NOMO-1 treated with dmso at 0.1 percent for 144 hours (cell line): ENCODE measurements at regions not wholly inside any gene's neighbourhood (a gene's known extent, or its start where the extent isn't known, plus 50 kb on each side); places are given as distances from the start of the nearest gene placed in this dataset.
A peak's percentile ranks its signal among the peaks of the same experiment; 100 is the strongest.

Experiments
- DNase-seq: peaks from one replicate; lab custom pipeline; 2025; ENCODE audit not compliant: unreplicated experiment; lab: John Stamatoyannopoulos, UW

DNA sequence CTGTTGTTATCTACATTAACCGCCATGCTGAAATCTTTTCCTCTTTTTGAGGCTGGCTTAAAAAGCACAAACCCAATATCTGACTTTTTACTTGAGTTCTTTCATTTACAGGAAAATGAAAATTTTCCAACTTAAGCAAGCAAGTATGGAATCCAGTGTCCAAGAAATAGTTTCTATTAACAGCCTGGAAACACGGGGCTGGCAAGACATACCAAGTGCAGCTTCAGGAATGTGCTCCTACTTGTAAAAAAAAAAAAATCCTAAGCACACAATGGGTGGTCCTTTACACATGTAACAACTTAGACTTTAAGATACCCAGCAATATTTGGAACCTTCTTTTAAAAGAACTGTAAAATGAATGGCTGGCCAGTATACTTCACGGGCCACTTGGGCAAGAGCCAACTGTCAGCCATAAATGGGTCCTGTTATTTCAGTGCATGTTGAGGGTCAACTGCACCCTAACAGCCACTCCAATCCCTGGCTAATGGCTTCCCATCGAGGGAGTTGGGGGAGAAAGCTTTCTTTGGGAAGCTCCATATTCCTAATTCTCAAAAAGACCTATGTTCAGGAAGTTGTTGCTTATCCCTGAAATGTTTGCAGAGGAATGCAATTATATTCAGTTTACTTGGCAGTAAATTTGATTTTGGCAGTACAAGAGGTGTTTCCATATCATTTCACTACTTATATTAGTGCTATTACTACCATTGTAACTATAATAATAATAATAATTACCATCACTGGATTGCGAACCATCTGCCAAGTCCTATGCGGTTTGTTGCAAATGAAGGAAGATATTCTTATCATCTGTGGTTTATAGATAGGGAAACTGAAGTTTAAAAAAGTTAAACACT is 236.4 kb upstream of the TMEM72 start:
- DNase-seq = no peak

DNA sequence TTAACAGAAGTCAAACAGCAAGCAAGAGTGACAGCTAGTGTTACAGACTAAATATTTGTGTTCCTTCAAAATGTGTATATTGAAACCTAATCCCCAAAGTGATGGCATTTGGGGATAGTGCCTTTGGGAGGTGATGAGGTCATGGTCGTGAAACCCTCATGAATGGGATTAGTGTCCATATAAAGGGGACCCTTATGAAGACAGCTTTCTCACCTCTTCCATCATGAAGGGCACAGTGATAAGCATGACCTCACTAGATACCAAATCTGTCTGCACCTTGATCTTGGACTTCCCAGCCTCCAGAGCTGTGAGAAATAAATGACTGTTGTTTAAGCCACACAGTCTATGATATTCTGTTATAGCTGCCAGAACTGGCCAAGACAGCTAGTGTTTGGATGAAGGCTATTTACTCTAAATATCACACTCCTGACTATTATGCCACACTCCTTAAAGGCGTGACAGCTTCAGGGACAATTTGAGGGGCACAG is 235.7 kb upstream of the TMEM72 start:
- DNase-seq = no peak

DNA sequence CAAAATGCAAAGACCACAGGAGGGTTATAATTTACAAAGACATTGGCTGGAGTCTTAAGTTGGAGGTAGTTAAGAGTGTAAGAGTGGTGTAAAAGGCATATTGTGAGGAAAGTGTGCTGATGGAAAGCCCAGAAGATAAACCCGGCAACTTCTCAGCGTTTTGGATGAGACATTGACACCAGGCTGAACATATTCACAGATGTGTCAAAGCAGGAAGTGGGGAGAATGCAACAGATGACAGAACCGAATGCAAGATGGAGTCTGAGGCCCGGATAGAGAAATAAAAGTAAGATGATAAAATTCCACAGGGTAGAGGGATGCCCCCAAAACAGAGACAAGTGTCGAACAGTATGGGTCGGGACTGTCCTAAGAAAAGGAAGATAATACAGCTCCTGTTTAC is 230.4 kb upstream of the TMEM72 start:
- no peak for DNase-seq

DNA sequence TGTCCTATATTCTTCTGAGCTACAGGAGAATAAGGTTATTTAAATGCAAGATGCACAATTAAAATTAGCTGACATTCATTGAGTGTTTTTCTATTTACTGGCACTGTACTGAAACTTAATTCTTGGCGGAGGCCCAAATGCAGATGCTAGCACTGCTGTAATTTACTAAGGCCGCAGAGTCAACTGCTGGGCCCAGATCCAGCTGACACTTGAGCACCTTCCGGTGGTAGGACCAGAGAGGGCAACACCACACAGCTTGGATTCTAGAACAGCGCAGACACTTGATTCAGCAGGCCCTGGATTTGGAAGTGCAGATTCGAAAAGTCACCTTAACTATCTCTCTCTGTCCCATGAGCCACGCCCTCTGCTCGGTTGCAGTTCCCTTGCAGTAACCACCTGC is 228.6 kb upstream of the TMEM72 start:
- DNase-seq = no peak

DNA sequence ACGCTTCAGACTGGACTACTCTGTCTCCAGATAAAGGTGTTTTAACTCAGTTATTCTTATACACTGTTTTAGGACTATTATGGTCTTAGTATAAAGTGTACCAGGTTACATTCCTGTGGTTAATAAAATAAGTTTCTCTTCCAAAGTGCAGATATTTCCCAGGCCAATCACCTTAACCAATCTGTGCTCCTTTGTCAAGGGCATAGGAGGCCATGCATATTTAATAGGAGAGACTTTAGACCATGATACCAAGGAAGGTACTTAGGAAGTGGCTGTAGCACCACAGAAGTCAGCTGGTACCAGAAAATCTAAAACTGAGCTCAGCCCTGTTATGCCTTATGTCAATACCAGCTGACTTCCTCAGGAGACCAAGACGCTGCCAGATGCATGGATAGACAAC is 226.5 kb upstream of the TMEM72 start:
- no peak for DNase-seq

DNA sequence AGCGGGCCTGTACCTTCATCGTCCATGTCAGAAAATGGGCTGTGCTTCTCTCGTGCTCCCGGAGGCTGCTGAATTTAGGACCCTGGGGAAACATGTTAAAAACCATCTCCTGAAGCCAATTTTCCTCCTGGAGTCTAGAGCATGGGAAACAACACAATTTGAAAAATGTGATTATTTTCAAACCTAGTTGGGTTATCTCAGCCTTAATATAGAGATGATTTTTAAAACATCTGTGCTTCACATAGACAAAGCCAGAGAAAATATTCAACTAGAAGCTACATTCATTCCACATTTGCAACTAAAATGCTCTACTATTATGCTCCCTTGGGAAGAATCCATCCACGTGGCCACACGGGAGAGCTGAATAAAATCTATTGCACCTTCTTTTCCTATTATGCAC is 225.9 kb upstream of the TMEM72 start:
- DNase-seq = no peak

DNA sequence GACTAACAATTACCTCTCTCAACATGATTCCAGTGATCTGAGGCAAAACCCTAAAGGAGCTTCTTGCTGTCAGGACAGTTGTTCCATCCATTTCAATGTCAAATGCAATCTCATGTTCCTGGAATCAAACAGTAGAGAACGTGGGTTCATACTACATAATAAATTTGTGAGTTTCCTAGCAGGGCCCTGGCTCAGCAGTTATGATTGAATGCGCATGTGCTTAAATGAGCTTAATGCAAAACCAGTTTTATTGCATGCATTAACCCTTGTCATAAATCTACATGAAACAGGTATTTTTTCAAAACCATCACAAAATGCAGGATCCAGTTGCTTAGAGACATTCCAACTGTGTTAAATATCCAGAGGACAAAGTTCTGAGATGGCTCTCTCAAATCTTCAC is 225.4 kb upstream of the TMEM72 start:
- no peak for DNase-seq

DNA sequence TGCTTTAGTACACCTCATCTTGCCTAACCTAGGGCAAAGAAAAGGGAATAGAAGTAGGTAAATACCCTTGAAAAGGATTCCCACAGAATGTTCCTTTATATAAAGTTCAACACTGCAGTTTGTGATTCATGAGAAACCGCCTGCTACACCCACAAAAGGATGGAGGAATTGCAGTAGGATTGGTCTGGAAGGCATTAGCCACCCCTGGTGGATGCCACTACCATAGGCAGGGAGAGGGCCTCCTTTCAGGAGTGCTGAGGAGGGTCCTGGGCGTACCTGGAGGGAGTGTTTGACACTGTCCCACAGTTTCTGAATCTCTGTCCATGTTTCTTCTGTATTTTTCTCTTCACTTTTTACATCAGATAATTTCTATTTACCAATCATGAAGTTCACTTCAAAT is 221.8 kb upstream of the TMEM72 start:
- DNase-seq = no peak

DNA sequence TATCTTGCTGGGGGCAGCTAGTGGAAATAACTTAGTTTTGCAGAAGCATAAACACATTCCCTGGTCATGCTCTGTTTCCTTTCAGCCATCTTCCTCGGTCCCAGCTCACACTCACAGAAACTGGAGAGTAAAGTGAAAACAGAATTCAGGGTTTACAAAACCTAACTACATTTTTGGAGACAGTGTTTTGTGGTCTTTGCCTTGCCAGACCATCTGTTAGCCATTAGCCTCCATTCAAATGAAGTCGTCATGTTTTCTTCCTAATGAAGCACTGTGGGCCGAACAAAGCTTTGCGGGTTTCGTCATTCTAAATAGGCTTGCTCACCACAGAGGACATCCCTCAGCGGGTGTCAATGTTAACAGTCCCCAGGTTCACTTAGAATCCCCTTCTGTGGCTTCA is 214.6 kb upstream of the TMEM72 start:
- no peak for DNase-seq

DNA sequence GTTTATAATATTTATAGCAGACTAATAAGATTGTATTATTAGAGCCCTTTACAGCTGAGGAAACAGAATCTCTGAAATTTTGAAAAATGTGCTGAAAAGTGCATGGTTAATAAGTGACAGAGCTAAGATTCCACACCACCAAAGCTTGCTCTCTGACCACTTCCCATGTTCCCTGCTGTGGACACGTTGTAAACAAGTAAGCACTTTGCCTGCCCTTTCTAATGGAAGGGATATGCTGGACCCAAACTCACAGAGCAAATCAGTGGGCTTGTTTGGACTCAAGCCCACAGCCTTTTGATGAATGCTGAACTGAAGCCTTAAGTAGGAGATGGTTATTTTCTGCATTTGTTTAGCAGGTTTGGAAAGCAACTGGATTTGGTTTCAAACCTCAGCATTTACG is 214.0 kb upstream of the TMEM72 start:
- no peak for DNase-seq

DNA sequence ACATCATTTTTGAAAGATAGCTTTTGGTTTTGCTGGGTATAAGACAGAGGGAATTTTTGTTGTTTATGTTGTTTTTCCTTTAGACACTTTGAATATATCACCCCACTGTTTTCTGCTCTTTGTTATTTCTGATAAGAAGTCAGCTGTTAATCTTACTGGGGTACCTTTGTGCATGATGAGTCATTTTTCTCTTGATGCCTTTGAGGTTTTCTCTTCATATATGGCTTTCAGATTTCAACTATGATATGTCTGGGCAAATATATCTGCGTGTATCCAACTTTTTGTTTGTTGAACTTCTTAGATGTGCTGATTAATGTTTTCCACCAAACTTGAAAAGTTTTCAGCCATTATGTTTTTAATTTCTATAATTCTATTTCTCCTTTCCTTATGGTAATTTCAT is 208.6 kb upstream of the TMEM72 start:
- DNase-seq = no peak

DNA sequence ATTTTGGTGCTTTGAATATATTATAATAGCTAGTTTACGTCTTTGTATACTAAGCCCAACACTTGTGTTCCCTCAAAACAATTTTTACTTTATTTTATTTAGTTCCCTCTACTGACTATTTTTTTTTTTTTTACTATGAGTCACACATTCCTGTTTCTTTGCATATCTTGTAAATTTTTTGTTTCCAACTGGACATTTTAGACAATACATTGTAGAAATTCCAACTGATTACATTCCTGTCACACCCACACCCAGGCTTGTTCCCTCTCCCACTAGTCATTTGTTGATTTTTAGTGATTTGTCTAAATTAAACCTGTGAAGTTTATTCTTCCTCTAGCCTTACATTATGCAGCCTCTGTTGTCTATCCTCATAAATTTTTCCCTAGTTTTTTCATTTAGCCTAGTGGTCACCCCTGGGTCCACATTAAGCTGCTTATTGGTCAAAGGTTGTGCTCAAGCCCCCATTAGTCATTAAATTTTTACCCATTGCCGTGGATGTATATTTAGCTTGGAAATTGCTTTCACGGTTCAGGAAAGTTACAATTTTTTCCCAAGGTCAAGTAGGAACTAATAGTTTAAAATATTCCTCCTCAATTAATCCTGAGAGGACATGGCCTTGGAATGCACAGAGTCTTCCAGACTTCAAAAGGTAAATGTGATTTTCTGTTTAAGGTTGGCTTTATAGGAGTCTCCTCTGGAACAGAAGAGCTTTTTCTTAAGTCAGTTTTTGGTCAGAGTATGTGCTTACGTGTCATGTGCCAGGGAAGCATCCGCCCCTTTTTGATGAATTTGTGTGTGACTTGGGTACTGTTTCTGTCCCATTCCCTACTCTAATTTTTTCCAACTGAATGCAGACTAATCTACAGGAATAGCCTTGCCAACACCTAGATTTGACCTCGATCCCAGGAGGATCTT is 207.6 kb upstream of the TMEM72 start:
- DNase-seq = no peak

DNA sequence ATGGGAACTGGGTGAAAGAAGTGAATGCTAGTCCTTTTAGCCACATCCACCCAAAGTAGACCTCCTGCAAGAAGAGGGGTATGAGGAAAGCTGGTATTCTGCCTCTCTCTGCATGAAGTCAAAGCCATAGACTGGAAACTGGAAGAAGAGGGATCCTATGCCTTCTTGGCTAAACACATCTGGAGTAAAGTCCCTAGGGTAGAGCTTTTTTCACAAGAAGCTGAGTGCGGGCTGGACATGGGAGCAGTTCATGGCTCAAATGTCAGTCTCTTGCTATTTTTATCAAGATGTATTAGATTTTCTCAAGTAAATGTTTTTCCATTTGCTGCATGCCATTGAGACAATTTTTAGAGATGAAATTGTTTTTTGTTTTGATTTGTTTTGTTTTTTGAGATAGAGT is 206.5 kb upstream of the TMEM72 start:
- DNase-seq = no peak

DNA sequence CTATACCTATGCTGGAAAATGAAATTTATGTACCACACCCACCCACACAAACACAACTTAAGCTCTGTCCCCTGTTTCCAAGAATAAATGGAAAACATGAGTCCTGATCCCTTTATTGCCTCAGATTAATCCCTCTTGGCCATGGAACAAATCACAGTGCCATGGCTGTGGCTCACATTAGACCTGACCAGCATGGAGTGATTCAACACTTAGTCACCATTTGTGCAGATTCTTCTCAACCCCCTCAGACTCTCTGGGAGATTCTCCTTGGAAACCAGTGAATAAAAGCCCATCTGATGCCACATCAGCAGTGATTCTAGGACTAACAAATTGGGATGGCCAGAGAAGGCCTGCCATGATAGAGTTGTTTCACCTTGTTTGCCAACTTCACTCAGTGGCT is 204.4 kb upstream of the TMEM72 start:
- DNase-seq = no peak

DNA sequence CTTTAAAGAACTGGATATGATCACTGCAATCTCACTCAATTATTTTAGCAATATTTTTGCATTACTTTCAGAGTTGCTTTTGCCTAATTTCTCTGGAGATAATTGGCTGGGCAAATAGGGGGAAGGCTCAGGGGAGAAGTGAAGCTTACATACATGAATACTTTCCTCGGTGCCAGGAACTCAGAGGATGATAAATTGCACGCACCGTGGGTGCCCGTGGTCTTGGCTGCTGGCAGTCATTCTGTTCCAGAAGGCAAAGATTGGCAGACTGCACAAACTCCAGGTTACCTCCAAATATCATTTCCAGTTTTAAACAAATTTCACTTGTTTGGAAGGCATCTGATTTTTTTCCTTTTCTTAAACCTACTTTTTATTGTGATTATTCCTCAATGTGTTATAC is 197.8 kb upstream of the TMEM72 start:
- no peak for DNase-seq

DNA sequence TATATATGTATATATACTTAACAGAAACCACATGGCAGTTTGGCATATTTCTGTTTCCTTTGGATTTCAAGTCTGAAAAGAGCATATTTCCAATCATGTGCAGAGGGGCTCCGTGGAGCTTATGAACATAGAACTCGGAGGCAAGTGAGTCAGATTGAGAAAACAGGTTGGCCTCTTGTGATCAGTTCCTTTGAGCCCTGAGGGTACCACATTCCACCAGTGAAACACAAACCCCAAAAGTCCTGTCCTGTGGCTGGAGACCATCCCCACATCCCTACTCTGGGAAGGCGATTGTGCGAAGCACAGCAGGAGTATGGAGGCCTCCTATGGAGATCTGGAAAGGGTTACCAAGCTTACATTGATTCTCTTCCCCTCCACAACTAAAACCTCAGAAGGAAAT is 196.7 kb upstream of the TMEM72 start:
- DNase-seq = no peak

DNA sequence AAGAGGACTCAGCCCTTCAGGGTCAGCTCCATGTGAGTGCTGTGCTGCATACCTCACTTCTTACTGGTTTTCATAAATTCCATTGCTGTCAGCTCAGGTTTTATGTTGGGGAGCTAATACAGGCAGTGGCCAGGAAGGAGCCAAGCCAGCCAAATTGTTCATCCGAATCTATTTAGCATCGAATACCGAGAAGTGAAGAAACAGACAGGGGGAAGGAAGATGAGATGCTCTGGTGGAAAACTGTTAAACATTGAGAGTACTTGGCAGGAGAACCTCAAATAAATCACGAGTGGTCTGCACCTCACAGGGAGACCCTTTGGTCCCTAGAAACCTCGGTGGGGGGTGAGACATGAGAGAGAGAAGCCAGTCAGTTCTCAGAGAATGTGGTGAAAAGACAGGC is 196.0 kb upstream of the TMEM72 start:
- no peak for DNase-seq

DNA sequence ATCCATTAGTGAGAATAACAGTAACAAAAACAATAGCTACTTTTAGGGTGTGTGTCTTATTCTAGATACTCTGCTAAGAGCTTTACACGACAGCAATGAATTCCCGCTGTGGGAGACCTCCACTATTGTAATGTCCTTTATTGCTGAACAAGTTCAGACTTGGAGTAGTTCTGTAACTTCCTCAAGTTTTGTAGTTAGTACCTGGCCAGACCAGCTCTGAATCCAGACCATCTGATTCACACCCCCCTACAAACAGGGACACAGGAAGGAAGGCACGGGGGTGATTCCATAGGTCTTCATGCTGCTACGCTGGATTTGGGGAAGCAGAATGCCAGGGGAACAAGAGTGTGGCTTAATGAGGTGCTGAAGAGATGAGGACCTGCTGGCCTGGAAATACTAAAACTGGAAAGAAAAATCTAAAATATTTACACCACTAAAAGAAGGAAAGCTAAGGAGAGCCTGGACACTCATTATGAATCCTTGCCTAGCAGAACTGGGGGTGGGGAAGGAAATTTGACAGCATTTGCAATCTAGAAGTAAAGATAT is 194.6 kb upstream of the TMEM72 start:
- DNase-seq = no peak

DNA sequence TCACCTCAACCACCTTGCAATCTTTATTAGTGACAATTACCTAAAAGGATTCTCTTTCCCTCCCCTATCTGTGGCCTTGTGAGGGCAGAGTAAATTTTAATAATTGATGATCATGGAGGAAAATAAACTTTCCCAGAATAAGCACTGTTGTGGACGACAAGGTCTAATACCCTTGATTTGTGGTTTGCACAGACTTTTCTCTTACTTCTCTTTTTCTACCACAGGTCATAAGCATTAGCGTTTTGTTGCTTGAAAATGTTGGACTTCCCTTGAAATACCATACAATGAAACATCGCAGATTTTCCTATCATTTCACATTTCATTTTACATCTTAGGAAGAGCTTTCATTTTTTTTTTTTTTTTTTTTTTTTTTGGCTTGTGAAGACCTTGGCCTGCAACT is 188.1 kb upstream of the TMEM72 start:
- DNase-seq = peak; percentile 9

DNA sequence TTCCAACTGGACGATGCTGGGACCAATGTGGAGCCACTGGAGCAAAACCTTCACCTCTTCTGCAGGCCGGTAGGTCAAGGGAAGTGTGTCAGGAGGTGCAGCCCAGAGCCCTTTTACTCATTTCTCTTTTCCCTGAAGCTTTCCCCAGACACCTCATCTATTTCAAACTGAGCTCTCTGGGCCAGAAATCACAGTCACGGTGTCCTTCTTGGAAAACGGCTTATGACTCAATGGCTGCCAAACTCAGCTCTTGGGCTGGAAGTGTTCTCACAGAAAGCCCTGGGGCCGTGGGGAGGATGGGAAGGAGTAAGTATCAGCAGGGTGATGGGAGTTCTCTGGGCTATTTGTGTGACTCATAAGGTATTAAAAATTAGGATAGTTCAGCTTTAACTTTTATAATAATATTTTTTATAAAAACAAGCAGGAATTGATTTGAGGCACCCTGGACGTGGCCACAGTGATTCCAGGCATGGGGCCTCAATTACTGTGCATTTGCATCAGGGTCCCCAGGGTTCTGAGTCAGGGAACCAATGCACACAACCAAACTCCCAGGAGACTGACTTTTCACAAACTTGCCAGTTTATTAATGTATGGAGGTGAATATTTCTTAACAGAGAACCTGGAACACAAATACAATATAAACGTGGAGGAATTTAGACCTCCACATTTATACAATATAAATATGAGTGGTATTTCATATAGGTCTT is 187.4 kb upstream of the TMEM72 start:
- no peak for DNase-seq
